ENCODE measurements at regions not wholly inside any gene's neighbourhood (a gene's known extent, or its start where the extent isn't known, plus 50 kb on each side); places are given as distances from the start of the nearest gene placed in this dataset.

- no peak for TF ChIP-seq POLR2AphosphoS5 (IDR thresholded peaks at IDR 0.05; ENCODE audit: borderline replicate concordance, low read depth, low read length)
- no peak for TF ChIP-seq EZH2 (IDR thresholded peaks at IDR 0.05)
Measured at GRCh38 chr15:94047566-94047965, 183.8 kb upstream of the MCTP2 start.

Data from SK-N-MC (cell line).